ENCODE measurements at regions not wholly inside any gene's neighbourhood (a gene's known extent, or its start where the extent isn't known, plus 50 kb on each side); places are given as distances from the start of the nearest gene placed in this dataset.

GRCh38 chr22:48683640-48684039 lies 1144.0 kb downstream of the BRD1 start:
- Histone ChIP-seq H3K9me3 (ENCODE audit: severe bottlenecking) (no peaks in the 10 kb centered on the region), H3K27ac (ENCODE audit: poor library complexity, severe bottlenecking) (no peak overlapping the region), H3K4me1 (ENCODE audit: insufficient read depth, poor library complexity, severe bottlenecking) (no peaks in the 10 kb centered on the region), H3K27me3 (ENCODE audit: insufficient read depth, poor library complexity, severe bottlenecking) (no peaks in the 10 kb centered on the region), H3K4me3 (ENCODE audit: severe bottlenecking) (no peak overlapping the region), H3K36me3 (ENCODE audit: low read depth) (no peaks in the 10 kb centered on the region)
- no peak for ATAC-seq (ENCODE audit: low read depth)
- no peak for DNase-seq (ENCODE audit: low spot score)
- TF ChIP-seq CTCF (IDR thresholded peaks at IDR 0.05; ENCODE audit: poor library complexity, severe bottlenecking): no peak

GRCh38 chr22:48682504-48682903 lies 1145.2 kb downstream of the BRD1 start:
- no peaks in the 10 kb centered on the region for H3K27me3 ChIP-seq (ENCODE audit: insufficient read depth, poor library complexity, severe bottlenecking)
- no peaks in the 10 kb centered on the region for H3K36me3 ChIP-seq (ENCODE audit: low read depth)
- TF ChIP-seq CTCF (IDR thresholded peaks at IDR 0.05; ENCODE audit: poor library complexity, severe bottlenecking): no peak
- ATAC-seq (ENCODE audit: low read depth) (no peak), DNase-seq (ENCODE audit: low spot score) (no peak)
- H3K27ac ChIP-seq (ENCODE audit: poor library complexity, severe bottlenecking): no peak overlapping the region
- H3K4me1 ChIP-seq (ENCODE audit: insufficient read depth, poor library complexity, severe bottlenecking): no peaks in the 10 kb centered on the region
- no peaks in the 10 kb centered on the region for H3K9me3 ChIP-seq (ENCODE audit: severe bottlenecking)
- H3K4me3 ChIP-seq (ENCODE audit: severe bottlenecking): no peak overlapping the region

- H3K36me3 ChIP-seq (ENCODE audit: low read depth): no peaks in the 10 kb centered on the region
- no peak for TF ChIP-seq CTCF (IDR thresholded peaks at IDR 0.05; ENCODE audit: poor library complexity, severe bottlenecking)
- no peak for ATAC-seq (ENCODE audit: low read depth)
- no peaks in the 10 kb centered on the region for H3K9me3 ChIP-seq (ENCODE audit: severe bottlenecking)
- no peaks in the 10 kb centered on the region for H3K4me1 ChIP-seq (ENCODE audit: insufficient read depth, poor library complexity, severe bottlenecking)
- H3K27ac ChIP-seq (ENCODE audit: poor library complexity, severe bottlenecking): no peak overlapping the region
- H3K27me3 ChIP-seq (ENCODE audit: insufficient read depth, poor library complexity, severe bottlenecking): no peaks in the 10 kb centered on the region
- no peak overlapping the region for H3K4me3 ChIP-seq (ENCODE audit: severe bottlenecking)
- no peak for DNase-seq (ENCODE audit: low spot score)
Measured at GRCh38 chr22:48680601-48681000, 1147.1 kb downstream of the BRD1 start.

- no peak for DNase-seq (ENCODE audit: low spot score)
- no peaks in the 10 kb centered on the region for H3K4me1 ChIP-seq (ENCODE audit: insufficient read depth, poor library complexity, severe bottlenecking)
- no peak overlapping the region for H3K27ac ChIP-seq (ENCODE audit: poor library complexity, severe bottlenecking)
- H3K27me3 ChIP-seq (ENCODE audit: insufficient read depth, poor library complexity, severe bottlenecking): no peaks in the 10 kb centered on the region
- no peaks in the 10 kb centered on the region for H3K9me3 ChIP-seq (ENCODE audit: severe bottlenecking)
- no peak overlapping the region for H3K4me3 ChIP-seq (ENCODE audit: severe bottlenecking)
- ATAC-seq (ENCODE audit: low read depth): no peak
- TF ChIP-seq CTCF (IDR thresholded peaks at IDR 0.05; ENCODE audit: poor library complexity, severe bottlenecking): no peak
- H3K36me3 ChIP-seq (ENCODE audit: low read depth): no peaks in the 10 kb centered on the region
Measured at GRCh38 chr22:48679656-48680555, 1147.8 kb downstream of the BRD1 start.
